HCT116 (cell line): ENCODE measurements at regions not wholly inside any gene's neighbourhood (a gene's known extent, or its start where the extent isn't known, plus 50 kb on each side); places are given as distances from the start of the nearest gene placed in this dataset.

ENCODE experiments used
- ATAC-seq: fragments of 200-7000 bp; cut with Tn5 transposase; 2 replicates; pipeline ENCODE4 v1.9.1; 2020; ENCODE audit warnings: mild to moderate bottlenecking, moderate library complexity
- BruUV-seq: library from RNA; stranded (reverse); fragments of 400-500 nt; replicated peaks from 2 replicates; lab custom pipeline; 2021; lab: Mats Ljungman, UMichigan
- CTCF ChIA-PET: fragments of 300-600 bp; sonication (Branson Sonifier 250); formaldehyde crosslinking; loops from one replicate; lab custom pipeline; 2021; ENCODE audit warnings: antibody characterized with exemption; lab: Charles Lee
- POLR2A ChIA-PET: fragments of 300-600, 350-600 bp; sonication (Branson Sonifier 250); formaldehyde crosslinking; loops from one replicate; lab custom pipeline; 2021; ENCODE audit warnings: antibody characterized with exemption; lab: Charles Lee
- RAD21 ChIA-PET, 2 experiments: fragments of 300-600 bp; sonication (Branson Sonifier 250); formaldehyde crosslinking; loops; one replicate each; lab custom pipeline; 2023; ENCODE audit warnings: low total read pairs in 2 of 2; ENCODE audit not compliant: uncharacterized antibody in 2 of 2, unreplicated experiment in 2 of 2, low non-redundant PET in 1 of 2; lab: Charles Lee
- DNase-seq: peaks from one replicate; pipeline ENCODE4 v3.0.0-alpha.2; 2010; ENCODE audit warnings: low read depth, low spot score
- H2AFZ ChIP-seq: fragments of 200-600 bp; shearing (Covaris generic), sonication (generic); 2 replicates; pipeline ENCODE4 v1.6.1; 2017; ENCODE audit warnings: low read depth, mixed run types, mixed read lengths, antibody characterized with exemption, low read length; ENCODE audit not compliant: poor library complexity, severe bottlenecking
- H3K27ac ChIP-seq: 2 replicates; pipeline ENCODE4 v1.5.1; 2012; ENCODE audit warnings: low read depth, low read length
- H3K27me3 ChIP-seq: fragments of 200-600 bp; sonication (generic); 2 replicates; pipeline ENCODE4 v1.6.1; 2016; ENCODE audit warnings: mixed run types, low read length, mixed read lengths; ENCODE audit not compliant: insufficient read depth
- H3K36me3 ChIP-seq, 2 experiments: fragments of 200-500 bp in 1 of 2; fragments of 200-600 bp in 1 of 2; sonication (Bioruptor generic) in 1 of 2; sonication (generic) in 1 of 2; 2 replicates each; pipeline versions ENCODE4 v1.5.1 to v1.6.1; 2014 to 2016; ENCODE audit warnings: low read length in 2 of 2, inconsistent platforms in 1 of 2, mixed read lengths in 1 of 2, mixed run types in 1 of 2; ENCODE audit not compliant: insufficient read depth in 2 of 2, control insufficient read depth in 1 of 2
- H3K4me1 ChIP-seq, 2 experiments: fragments of 200-600 bp in 1 of 2; sonication (generic) in 1 of 2; 2 replicates each; pipeline versions ENCODE4 v1.5.1 to v1.6.1; 2012 to 2017; ENCODE audit warnings: low read length in 2 of 2, inconsistent platforms in 1 of 2, mild to moderate bottlenecking in 1 of 2, mixed read lengths in 1 of 2, mixed run types in 1 of 2, moderate library complexity in 1 of 2; ENCODE audit not compliant: insufficient read depth in 2 of 2, control insufficient read depth in 1 of 2
- H3K4me2 ChIP-seq: fragments of 200-600 bp; sonication (generic); 2 replicates; pipeline ENCODE4 v1.6.1; 2017; ENCODE audit warnings: mixed run types, low read length, mixed read lengths
- H3K4me3 ChIP-seq, 2 experiments: fragments of 200-600 bp in 1 of 2; sonication (generic) in 1 of 2; replicated peaks in 1 of 2; 2 replicates each; pipeline ENCODE4 v1.5.1; 2011 to 2016; ENCODE audit warnings: low read length in 2 of 2, control low read depth in 1 of 2, low read depth in 1 of 2, mild to moderate bottlenecking in 1 of 2, mixed read lengths in 1 of 2, mixed run types in 1 of 2
- H3K79me2 ChIP-seq: fragments of 200-600 bp; sonication (generic); 2 replicates; pipeline ENCODE4 v1.6.1; 2017; ENCODE audit warnings: mild to moderate bottlenecking, mixed run types, low read length, moderate library complexity, mixed read lengths; ENCODE audit not compliant: insufficient read depth
- H3K9ac ChIP-seq: fragments of 200-600 bp; sonication (generic); 2 replicates; pipeline ENCODE4 v1.6.1; 2016; ENCODE audit warnings: low read length, mixed read lengths
- H3K9me2 ChIP-seq: fragments of 200-600 bp; sonication (generic), shearing (Covaris generic); 2 replicates; pipeline ENCODE4 v1.6.1; 2017; ENCODE audit warnings: mixed run types, mild to moderate bottlenecking, moderate library complexity; ENCODE audit not compliant: insufficient read depth
- H3K9me3 ChIP-seq, 2 experiments: fragments of 200-500 bp in 1 of 2; fragments of 200-600 bp in 1 of 2; sonication (Bioruptor generic) in 1 of 2; sonication (generic) in 1 of 2; 2 replicates each; pipeline ENCODE4 v1.6.1; 2014 to 2017; ENCODE audit warnings: low read length in 2 of 2, mixed read lengths in 2 of 2, inconsistent platforms in 1 of 2, low read depth in 1 of 2, mild to moderate bottlenecking in 1 of 2, mixed run types in 1 of 2, moderate library complexity in 1 of 2; ENCODE audit not compliant: control insufficient read depth in 1 of 2, insufficient read depth in 1 of 2
- H4K20me1 ChIP-seq: fragments of 200-600 bp; sonication (generic), shearing (Covaris generic); 2 replicates; pipeline ENCODE4 v1.6.1; 2017; ENCODE audit warnings: mixed run types, mild to moderate bottlenecking, moderate library complexity; ENCODE audit not compliant: insufficient read depth
- CBX3 ChIP-seq: IDR thresholded peaks from 2 replicates; pipeline ENCODE4 v1.6.1; 2012; ENCODE audit warnings: low read depth
- CEBPB ChIP-seq: IDR thresholded peaks from 2 replicates; pipeline ENCODE4 v1.6.1; 2012; ENCODE audit warnings: low read depth
- EGR1 ChIP-seq: IDR thresholded peaks from 2 replicates; pipeline ENCODE4 v1.6.1; 2012; ENCODE audit warnings: low read depth
- EZH2 ChIP-seq: fragments of 200-600 bp; sonication (generic); IDR thresholded peaks from 2 replicates; pipeline ENCODE4 v1.6.1; 2017; ENCODE audit warnings: antibody characterized with exemption, mixed run types
- SP1 ChIP-seq: IDR thresholded peaks from 2 replicates; pipeline ENCODE4 v1.6.1; 2012; ENCODE audit warnings: low read depth
- YY1 ChIP-seq: IDR thresholded peaks from 2 replicates; pipeline ENCODE4 v1.6.1; 2011; ENCODE audit warnings: low read length, low read depth, moderate library complexity, mild to moderate bottlenecking; ENCODE audit not compliant: insufficient replicate concordance; ENCODE audit errors: extremely low read depth
- ZFX ChIP-seq: fragments of 450-650 bp; IDR thresholded peaks from 2 replicates; pipeline ENCODE4 v1.6.1; 2017
- intact Hi-C: fragments of 100-400 bp; cut with micrococcal nuclease; formaldehyde crosslinking; loops from 2 replicates; pipeline ENCODE4 v1.10.0; 2022
- TF ChIP-seq, protein P1 (sequence below): IDR thresholded peaks from 2 replicates; pipeline ENCODE4 v1.6.1; 2012
- TF ChIP-seq, protein P2 (sequence below): IDR thresholded peaks from 2 replicates; pipeline ENCODE4 v1.6.1; 2011; ENCODE audit warnings: mild to moderate bottlenecking, low read length, moderate library complexity; ENCODE audit not compliant: insufficient replicate concordance; ENCODE audit errors: extremely low read depth
- TF ChIP-seq, protein P3 (sequence below): IDR thresholded peaks from 2 replicates; pipeline ENCODE4 v1.6.1; 2012

DNA sequence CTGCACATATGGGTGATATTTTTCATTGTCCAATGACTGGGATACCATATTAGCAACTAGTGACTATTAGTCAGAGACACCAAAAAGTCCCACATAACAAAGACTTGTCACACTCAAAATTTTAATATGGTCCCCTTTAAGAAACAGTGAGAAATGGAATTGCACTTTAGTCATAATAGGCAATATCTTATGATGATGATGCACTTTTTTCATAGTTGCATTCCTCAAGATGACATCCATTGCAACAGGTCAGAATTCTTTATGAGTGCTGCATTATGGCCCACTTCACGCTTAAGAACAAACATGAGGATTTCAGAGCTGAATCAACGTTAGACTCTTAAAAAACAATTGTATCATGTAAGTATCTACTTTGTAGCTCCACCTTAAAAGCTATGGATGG, 608.4 kb upstream of the HTR2C start:
- Histone ChIP-seq H3K36me3 (no peaks in the 10 kb centered on the region), H3K27ac (no peak overlapping the region), H3K4me2 (no peak overlapping the region), H3K4me1 (no peaks in the 10 kb centered on the region), H4K20me1 (no peaks in the 10 kb centered on the region), H3K9me2 (no peaks in the 10 kb centered on the region), H3K27me3 (no peaks in the 10 kb centered on the region), H3K79me2 (no peaks in the 10 kb centered on the region), H3K9me3 (no peaks in the 10 kb centered on the region), H3K4me3 (no peak overlapping the region), H2AFZ (no peak overlapping the region), H3K9ac (no peak overlapping the region)
- no peak for DNase-seq
- ChIA-PET RAD21 (no interaction called here), POLR2A (no interaction called here), CTCF (no interaction called here)
- intact Hi-C loops = no loop called here
- no peak for ATAC-seq
- no TSS peak for BruUV-seq
- TF ChIP-seq, protein P1, sequence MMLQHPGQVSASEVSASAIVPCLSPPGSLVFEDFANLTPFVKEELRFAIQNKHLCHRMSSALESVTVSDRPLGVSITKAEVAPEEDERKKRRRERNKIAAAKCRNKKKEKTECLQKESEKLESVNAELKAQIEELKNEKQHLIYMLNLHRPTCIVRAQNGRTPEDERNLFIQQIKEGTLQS = no peak
- TF ChIP-seq CBX3 (no peak), EGR1 (no peak), ZFX (no peak), SP1 (no peak), EZH2 (no peak), CEBPB (no peak), YY1 (no peak)
- TF ChIP-seq, protein P2, sequence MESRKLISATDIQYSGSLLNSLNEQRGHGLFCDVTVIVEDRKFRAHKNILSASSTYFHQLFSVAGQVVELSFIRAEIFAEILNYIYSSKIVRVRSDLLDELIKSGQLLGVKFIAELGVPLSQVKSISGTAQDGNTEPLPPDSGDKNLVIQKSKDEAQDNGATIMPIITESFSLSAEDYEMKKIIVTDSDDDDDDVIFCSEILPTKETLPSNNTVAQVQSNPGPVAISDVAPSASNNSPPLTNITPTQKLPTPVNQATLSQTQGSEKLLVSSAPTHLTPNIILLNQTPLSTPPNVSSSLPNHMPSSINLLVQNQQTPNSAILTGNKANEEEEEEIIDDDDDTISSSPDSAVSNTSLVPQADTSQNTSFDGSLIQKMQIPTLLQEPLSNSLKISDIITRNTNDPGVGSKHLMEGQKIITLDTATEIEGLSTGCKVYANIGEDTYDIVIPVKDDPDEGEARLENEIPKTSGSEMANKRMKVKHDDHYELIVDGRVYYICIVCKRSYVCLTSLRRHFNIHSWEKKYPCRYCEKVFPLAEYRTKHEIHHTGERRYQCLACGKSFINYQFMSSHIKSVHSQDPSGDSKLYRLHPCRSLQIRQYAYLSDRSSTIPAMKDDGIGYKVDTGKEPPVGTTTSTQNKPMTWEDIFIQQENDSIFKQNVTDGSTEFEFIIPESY = no peak
- TF ChIP-seq, protein P3, sequence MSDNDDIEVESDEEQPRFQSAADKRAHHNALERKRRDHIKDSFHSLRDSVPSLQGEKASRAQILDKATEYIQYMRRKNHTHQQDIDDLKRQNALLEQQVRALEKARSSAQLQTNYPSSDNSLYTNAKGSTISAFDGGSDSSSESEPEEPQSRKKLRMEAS = no peak
